ENCODE measurements at regions not wholly inside any gene's neighbourhood (a gene's known extent, or its start where the extent isn't known, plus 50 kb on each side); places are given as distances from the start of the nearest gene placed in this dataset.

GRCh38 chr13:58318495-58319167, 687.1 kb downstream of the PCDH17 start:
- no peak for TF ChIP-seq YY1 (IDR thresholded peaks at IDR 0.05; ENCODE audit: insufficient read depth, insufficient read length)
- TF ChIP-seq SUZ12 (IDR thresholded peaks at IDR 0.05; ENCODE audit: extremely low read depth, insufficient read depth, insufficient read length), result no peak

Measured in NT2/D1 (cell line).